Neutrophil (primary cell): ENCODE measurements at regions not wholly inside any gene's neighbourhood (a gene's known extent, or its start where the extent isn't known, plus 50 kb on each side); places are given as distances from the start of the nearest gene placed in this dataset.
"Not testable (repeated sequence)": the region's sequence is repeated elsewhere in the genome, so short reads cannot be mapped to it uniquely, and the experiment has no call there.

Source experiments
- H3K27ac ChIP-seq: fragments of 200-600 bp; sonication (generic); 2 replicates; pipeline ENCODE4 v1.5.1; 2016; ENCODE audit warnings: mild to moderate bottlenecking, moderate library complexity
- H3K27me3 ChIP-seq: fragments of 200-600 bp; sonication (generic); 2 replicates; pipeline ENCODE4 v1.6.0; 2016; ENCODE audit warnings: mild to moderate bottlenecking
- H3K36me3 ChIP-seq: fragments of 200-600 bp; sonication (generic); 2 replicates; pipeline ENCODE4 v1.5.1; 2017
- H3K4me1 ChIP-seq, 2 experiments: fragments of 200-600 bp in 1 of 2; sonication (generic) in 1 of 2; 1 replicate in 1 of 2; 2 replicates in 1 of 2; pipeline versions ENCODE4 v1.5.1 to v1.6.1; 2013 to 2016; ENCODE audit warnings: low read depth in 1 of 2, low read length in 1 of 2, mild to moderate bottlenecking in 1 of 2, moderate library complexity in 1 of 2; ENCODE audit not compliant: control insufficient read depth in 1 of 2, insufficient read depth in 1 of 2
- H3K4me3 ChIP-seq, 2 experiments: fragments of 200-600 bp in 1 of 2; sonication (generic) in 1 of 2; 1 replicate in 1 of 2; 2 replicates in 1 of 2; pipeline ENCODE4 v1.5.1; 2013 to 2016; ENCODE audit warnings: low read depth in 1 of 2, low read length in 1 of 2, mild to moderate bottlenecking in 1 of 2, moderate library complexity in 1 of 2
- H3K9me3 ChIP-seq: fragments of 200-600 bp; sonication (generic); 2 replicates; pipeline ENCODE4 v1.5.1; 2016
- TF ChIP-seq, protein P1 (sequence below): fragments of 200-600 bp; sonication (generic); IDR thresholded peaks from 2 replicates; pipeline ENCODE4 v1.5.1; 2016; ENCODE audit warnings: antibody characterized with exemption

- Histone ChIP-seq H3K4me1 (peaks cover 14 to 31% of the 10 kb centered on the region in 2 experiments), H3K36me3 (no peaks in the 10 kb centered on the region), H3K4me3 (no peak overlapping the region), H3K27me3 (peaks cover 100% of the 10 kb centered on the region), H3K9me3 (no peaks in the 10 kb centered on the region), H3K27ac (no peak overlapping the region)
- TF ChIP-seq, protein P1, sequence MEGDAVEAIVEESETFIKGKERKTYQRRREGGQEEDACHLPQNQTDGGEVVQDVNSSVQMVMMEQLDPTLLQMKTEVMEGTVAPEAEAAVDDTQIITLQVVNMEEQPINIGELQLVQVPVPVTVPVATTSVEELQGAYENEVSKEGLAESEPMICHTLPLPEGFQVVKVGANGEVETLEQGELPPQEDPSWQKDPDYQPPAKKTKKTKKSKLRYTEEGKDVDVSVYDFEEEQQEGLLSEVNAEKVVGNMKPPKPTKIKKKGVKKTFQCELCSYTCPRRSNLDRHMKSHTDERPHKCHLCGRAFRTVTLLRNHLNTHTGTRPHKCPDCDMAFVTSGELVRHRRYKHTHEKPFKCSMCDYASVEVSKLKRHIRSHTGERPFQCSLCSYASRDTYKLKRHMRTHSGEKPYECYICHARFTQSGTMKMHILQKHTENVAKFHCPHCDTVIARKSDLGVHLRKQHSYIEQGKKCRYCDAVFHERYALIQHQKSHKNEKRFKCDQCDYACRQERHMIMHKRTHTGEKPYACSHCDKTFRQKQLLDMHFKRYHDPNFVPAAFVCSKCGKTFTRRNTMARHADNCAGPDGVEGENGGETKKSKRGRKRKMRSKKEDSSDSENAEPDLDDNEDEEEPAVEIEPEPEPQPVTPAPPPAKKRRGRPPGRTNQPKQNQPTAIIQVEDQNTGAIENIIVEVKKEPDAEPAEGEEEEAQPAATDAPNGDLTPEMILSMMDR: no peak
Measured at GRCh38 chr7:155382802-155383171, 75.1 kb upstream of the EN2 start.

- H3K27ac ChIP-seq: no peak overlapping the region
- H3K4me1 ChIP-seq: peaks cover 8 to 23% of the 10 kb centered on the region in 2 experiments
- H3K27me3 ChIP-seq: peaks cover 100% of the 10 kb centered on the region
- TF ChIP-seq, protein P1: no peak
- no peak overlapping the region for H3K4me3 ChIP-seq
- no peaks in the 10 kb centered on the region for H3K36me3 ChIP-seq
- no peaks in the 10 kb centered on the region for H3K9me3 ChIP-seq
Measured at GRCh38 chr7:155383756-155384491, 74.0 kb upstream of the EN2 start.

GRCh38 chr7:155384751-155385150 is 73.2 kb upstream of the EN2 start:
- Histone ChIP-seq H3K27ac (no peak overlapping the region), H3K4me3 (no peak overlapping the region), H3K36me3 (no peaks in the 10 kb centered on the region), H3K9me3 (no peaks in the 10 kb centered on the region), H3K4me1 (peaks cover 8 to 23% of the 10 kb centered on the region in 2 experiments), H3K27me3 (peaks cover 100% of the 10 kb centered on the region)
- TF ChIP-seq, protein P1: no peak

- not testable (repeated sequence) for H3K36me3 ChIP-seq, H3K9me3 ChIP-seq, H3K27ac ChIP-seq, H3K4me3 ChIP-seq
- Histone ChIP-seq H3K4me1 (peaks cover 8 to 22% of the 10 kb centered on the region in 2 experiments), H3K27me3 (peaks cover 100% of the 10 kb centered on the region)
Measured at GRCh38 chr7:155385182-155385581, 72.7 kb upstream of the EN2 start.

- Histone ChIP-seq H3K27me3 (peaks cover 99% of the 10 kb centered on the region), H3K27ac (no peak overlapping the region), H3K9me3 (no peaks in the 10 kb centered on the region), H3K4me3 (no peak overlapping the region), H3K4me1 (peaks cover 7 to 10% of the 10 kb centered on the region in 2 experiments), H3K36me3 (no peaks in the 10 kb centered on the region)
- TF ChIP-seq, protein P1: no peak
Measured at GRCh38 chr7:155386608-155387007, 71.3 kb upstream of the EN2 start.

DNA sequence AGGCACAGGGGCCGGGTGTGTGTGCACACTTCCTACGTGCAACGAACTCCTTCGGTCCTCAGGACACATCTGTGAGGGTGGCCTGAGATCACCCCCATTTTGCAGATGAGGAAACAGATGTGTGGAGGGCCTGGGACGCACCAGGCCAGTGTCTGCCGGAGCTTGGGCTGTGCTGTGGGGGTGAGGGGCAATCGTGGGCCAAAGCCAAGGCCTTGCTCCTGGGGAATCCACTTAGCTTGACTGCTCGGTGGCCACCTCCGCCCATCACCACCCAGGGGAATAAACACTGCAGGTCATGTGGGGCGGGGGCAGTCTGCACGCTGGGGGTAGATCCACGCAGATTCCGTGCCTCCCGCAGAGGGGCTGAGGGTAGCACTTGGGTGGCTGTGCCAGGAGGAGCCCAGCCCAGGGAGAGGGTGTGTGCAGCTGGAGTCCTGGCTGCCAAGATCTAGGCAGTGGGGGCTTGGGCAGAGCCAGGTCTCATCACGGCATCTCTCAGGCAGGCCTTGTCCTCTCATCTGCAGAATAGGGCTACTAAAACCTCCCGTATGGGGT is 70.8 kb upstream of the EN2 start:
- Histone ChIP-seq H3K27me3 (peaks cover 99% of the 10 kb centered on the region), H3K27ac (no peak overlapping the region), H3K36me3 (no peaks in the 10 kb centered on the region), H3K4me1 (peaks cover 1 to 5% of the 10 kb centered on the region in 2 experiments), H3K4me3 (no peak overlapping the region), H3K9me3 (no peaks in the 10 kb centered on the region)
- TF ChIP-seq, protein P1: no peak
